DOHH2 (cell line): ENCODE measurements at regions not wholly inside any gene's neighbourhood (a gene's known extent, or its start where the extent isn't known, plus 50 kb on each side); places are given as distances from the start of the nearest gene placed in this dataset.

Source experiments
- H3F3A ChIP-seq: fragments of 200-600 bp; sonication (generic), shearing (Covaris generic); 2 replicates; pipeline ENCODE4 v1.6.0; 2016; ENCODE audit warnings: antibody characterized with exemption, mild to moderate bottlenecking; ENCODE audit not compliant: control insufficient read depth, insufficient read depth
- H3K27ac ChIP-seq: fragments of 200-600 bp; sonication (generic); 2 replicates; pipeline ENCODE4 v1.5.1; 2014; ENCODE audit warnings: low read depth, mild to moderate bottlenecking, low read length, moderate library complexity
- H3K27me3 ChIP-seq: fragments of 200-600 bp; sonication (generic); 2 replicates; pipeline ENCODE4 v1.6.1; 2014; ENCODE audit warnings: mild to moderate bottlenecking, low read length, mixed read lengths; ENCODE audit not compliant: control insufficient read depth
- H3K36me3 ChIP-seq: fragments of 200-600 bp; sonication (generic); 2 replicates; pipeline ENCODE4 v1.6.1; 2014; ENCODE audit warnings: mild to moderate bottlenecking, low read length, moderate library complexity, mixed read lengths; ENCODE audit not compliant: control insufficient read depth
- H3K4me1 ChIP-seq: fragments of 200-600 bp; sonication (generic); 2 replicates; pipeline ENCODE4 v1.6.1; 2014; ENCODE audit warnings: mild to moderate bottlenecking, low read length, mixed read lengths; ENCODE audit not compliant: control insufficient read depth
- H3K4me2 ChIP-seq: fragments of 200-600 bp; sonication (generic); 2 replicates; pipeline ENCODE4 v1.6.0; 2014; ENCODE audit warnings: mild to moderate bottlenecking, low read length, moderate library complexity
- H3K4me3 ChIP-seq: fragments of 200-600 bp; sonication (generic); 2 replicates; pipeline ENCODE4 v1.5.1; 2014; ENCODE audit warnings: mild to moderate bottlenecking, low read length, mixed read lengths
- H3K79me2 ChIP-seq: fragments of 200-600 bp; sonication (generic); 2 replicates; pipeline ENCODE4 v1.6.1; 2014; ENCODE audit warnings: mild to moderate bottlenecking, low read length, mixed read lengths; ENCODE audit not compliant: control insufficient read depth
- H3K9me2 ChIP-seq: fragments of 200-600 bp; sonication (generic); replicated peaks from 2 replicates; pipeline ENCODE4 v1.6.1; 2014; ENCODE audit warnings: mild to moderate bottlenecking, low read length, mixed read lengths; ENCODE audit not compliant: control insufficient read depth
- H3K9me3 ChIP-seq: fragments of 200-600 bp; sonication (generic); 2 replicates; pipeline ENCODE4 v1.6.1; 2014; ENCODE audit warnings: antibody characterized with exemption, low read length, mixed read lengths; ENCODE audit not compliant: control insufficient read depth, insufficient read depth
- H4K20me1 ChIP-seq: fragments of 200-600 bp; sonication (generic); 2 replicates; pipeline ENCODE4 v1.6.0; 2014; ENCODE audit warnings: low read depth, mild to moderate bottlenecking, antibody characterized with exemption, low read length, moderate library complexity; ENCODE audit not compliant: control insufficient read depth, insufficient read depth
- EZH2phosphoT487 ChIP-seq: fragments of 200-600 bp; sonication (generic); IDR thresholded peaks from 2 replicates; pipeline ENCODE4 v1.6.1; 2017; ENCODE audit warnings: borderline replicate concordance, mild to moderate bottlenecking, antibody characterized with exemption, low read length, moderate library complexity, mixed read lengths
- TF ChIP-seq, protein P1 (sequence below): fragments of 200-600 bp; sonication (generic); IDR thresholded peaks from one replicate; pipeline ENCODE4 v1.5.1; 2014; ENCODE audit warnings: antibody characterized with exemption, mild to moderate bottlenecking, low read depth, low read length; ENCODE audit not compliant: poor library complexity, severe bottlenecking

DNA sequence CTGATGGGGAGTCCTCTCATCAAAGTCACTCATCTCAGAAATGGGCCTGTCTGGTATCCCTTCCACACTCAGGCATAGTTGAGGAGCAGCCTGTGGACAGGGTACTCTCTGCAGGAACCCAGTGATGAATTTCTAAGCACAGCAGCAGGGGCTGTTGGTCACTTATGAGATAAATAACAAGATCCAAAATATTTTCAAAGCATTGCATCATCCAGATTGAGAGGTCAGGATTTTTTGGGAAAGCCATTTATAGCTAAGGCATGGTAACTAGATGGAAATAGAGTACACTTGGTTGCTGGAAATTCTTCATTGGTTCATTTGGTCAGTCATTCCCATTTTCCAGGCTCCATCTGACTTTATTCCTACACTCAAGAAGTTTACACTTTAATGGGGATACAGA is 246.8 kb upstream of the RAI14 start:
- Histone ChIP-seq H3K27me3 (no peaks in the 10 kb centered on the region), H3K9me3 (no peaks in the 10 kb centered on the region), H3K9me2 (no peaks in the 10 kb centered on the region), H3K4me1 (no peaks in the 10 kb centered on the region), H3K79me2 (no peaks in the 10 kb centered on the region), H3F3A (no peaks in the 10 kb centered on the region), H4K20me1 (no peaks in the 10 kb centered on the region), H3K27ac (no peak overlapping the region), H3K4me3 (no peak overlapping the region), H3K4me2 (no peak overlapping the region), H3K36me3 (no peaks in the 10 kb centered on the region)
- TF ChIP-seq EZH2phosphoT487 = no peak
- TF ChIP-seq, protein P1, sequence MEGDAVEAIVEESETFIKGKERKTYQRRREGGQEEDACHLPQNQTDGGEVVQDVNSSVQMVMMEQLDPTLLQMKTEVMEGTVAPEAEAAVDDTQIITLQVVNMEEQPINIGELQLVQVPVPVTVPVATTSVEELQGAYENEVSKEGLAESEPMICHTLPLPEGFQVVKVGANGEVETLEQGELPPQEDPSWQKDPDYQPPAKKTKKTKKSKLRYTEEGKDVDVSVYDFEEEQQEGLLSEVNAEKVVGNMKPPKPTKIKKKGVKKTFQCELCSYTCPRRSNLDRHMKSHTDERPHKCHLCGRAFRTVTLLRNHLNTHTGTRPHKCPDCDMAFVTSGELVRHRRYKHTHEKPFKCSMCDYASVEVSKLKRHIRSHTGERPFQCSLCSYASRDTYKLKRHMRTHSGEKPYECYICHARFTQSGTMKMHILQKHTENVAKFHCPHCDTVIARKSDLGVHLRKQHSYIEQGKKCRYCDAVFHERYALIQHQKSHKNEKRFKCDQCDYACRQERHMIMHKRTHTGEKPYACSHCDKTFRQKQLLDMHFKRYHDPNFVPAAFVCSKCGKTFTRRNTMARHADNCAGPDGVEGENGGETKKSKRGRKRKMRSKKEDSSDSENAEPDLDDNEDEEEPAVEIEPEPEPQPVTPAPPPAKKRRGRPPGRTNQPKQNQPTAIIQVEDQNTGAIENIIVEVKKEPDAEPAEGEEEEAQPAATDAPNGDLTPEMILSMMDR = no peak

DNA sequence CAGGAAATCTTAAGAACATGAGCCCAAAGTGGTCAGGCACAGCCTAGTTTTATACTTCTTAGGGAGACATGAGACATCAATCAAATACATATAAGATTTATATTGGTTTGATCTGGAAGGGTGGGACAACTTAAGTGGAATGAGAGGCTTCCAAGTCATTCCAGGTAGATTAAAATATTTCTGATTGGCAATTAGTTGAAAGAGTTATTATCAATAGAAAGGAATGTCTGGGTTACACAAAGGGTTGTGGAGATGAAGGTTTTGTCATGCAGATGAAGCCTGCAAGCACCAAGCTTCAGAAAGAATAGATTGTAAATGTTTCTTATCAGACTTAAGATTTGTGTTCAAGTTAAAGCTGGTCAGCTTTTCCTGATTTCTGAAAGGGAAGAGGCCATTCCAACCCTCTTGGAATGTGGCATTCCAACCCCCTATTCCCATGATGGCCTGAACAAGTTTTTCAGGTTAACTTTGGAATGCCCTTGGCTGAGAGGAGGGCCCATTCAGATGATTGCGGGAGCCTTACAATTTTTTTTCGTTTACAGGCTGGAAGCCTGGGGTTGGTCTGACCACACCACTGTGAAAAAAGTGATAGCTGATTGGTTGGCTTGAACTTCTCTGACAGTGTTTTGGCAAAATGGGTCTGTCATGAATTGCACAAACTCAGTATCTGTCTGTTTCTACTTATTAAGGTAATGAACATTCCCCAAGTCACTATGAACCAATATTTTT is 245.6 kb upstream of the RAI14 start:
- Histone ChIP-seq H3K4me1 (no peaks in the 10 kb centered on the region), H3K27ac (no peak overlapping the region)

DNA sequence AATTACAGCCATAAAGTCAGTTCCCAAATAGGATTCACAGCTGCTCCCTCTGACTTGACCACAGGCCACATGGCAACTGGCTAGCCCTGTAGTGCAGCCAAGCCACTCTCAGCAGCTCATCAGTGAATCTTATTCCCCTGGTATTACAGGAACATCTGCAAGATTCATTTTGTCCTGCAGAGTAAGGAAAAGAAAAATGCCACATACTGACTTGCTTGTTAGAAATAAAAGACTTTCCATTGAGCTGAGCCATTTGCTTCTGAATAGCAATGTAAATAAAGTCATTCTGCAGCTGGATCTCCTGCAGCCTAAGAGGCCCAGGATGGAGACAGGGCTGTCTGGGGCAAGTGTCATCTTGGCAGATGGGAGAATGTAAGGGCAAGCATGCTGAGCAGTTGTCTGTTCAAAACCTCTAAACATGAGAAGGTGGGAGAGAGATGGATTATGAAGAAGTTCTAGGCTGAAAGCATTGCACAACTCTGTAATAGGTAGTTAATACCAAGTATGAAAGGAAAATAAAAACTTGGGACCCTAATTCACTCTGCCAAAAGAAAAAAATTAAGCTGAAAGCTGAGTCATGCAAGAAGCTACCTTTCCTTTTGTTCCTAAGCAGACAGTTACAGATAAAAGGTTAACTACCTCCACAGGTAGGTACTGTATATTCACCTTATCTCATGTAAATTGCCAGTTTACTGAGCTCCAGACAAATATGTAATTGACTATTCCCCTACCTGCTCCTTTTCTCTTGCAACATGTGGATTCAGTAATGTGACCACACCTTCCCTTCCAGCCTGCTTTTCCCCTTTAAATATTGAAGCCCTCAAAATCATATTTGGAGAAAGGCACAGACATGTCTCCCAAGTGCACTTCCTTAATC is 244.4 kb upstream of the RAI14 start:
- no peak for TF ChIP-seq EZH2phosphoT487
- TF ChIP-seq, protein P1 = no peak
- Histone ChIP-seq H3F3A (no peaks in the 10 kb centered on the region), H4K20me1 (no peaks in the 10 kb centered on the region), H3K79me2 (no peaks in the 10 kb centered on the region), H3K4me2 (no peak overlapping the region), H3K9me2 (no peaks in the 10 kb centered on the region), H3K4me1 (no peaks in the 10 kb centered on the region), H3K9me3 (no peaks in the 10 kb centered on the region), H3K27me3 (no peaks in the 10 kb centered on the region), H3K27ac (no peak overlapping the region), H3K36me3 (no peaks in the 10 kb centered on the region), H3K4me3 (no peak overlapping the region)

More for the DNA sequence above, 245.6 kb upstream of the RAI14 start:
- H3K36me3 ChIP-seq = no peaks in the 10 kb centered on the region
- H3K9me2 ChIP-seq = no peaks in the 10 kb centered on the region
- H3K27me3 ChIP-seq = no peaks in the 10 kb centered on the region
- H3K4me3 ChIP-seq = no peak overlapping the region
- no peaks in the 10 kb centered on the region for H4K20me1 ChIP-seq
- H3K9me3 ChIP-seq = no peaks in the 10 kb centered on the region
- no peaks in the 10 kb centered on the region for H3F3A ChIP-seq
- H3K79me2 ChIP-seq = no peaks in the 10 kb centered on the region
- TF ChIP-seq, protein P1 = no peak
- no peak for TF ChIP-seq EZH2phosphoT487
- no peak overlapping the region for H3K4me2 ChIP-seq
